Panc1 (cell line): ENCODE measurements at regions not wholly inside any gene's neighbourhood (a gene's known extent, or its start where the extent isn't known, plus 50 kb on each side); places are given as distances from the start of the nearest gene placed in this dataset.

Experiments
- ATAC-seq: fragments of 200-7000 bp; cut with Tn5 transposase; 2 replicates; pipeline ENCODE4 v1.9.1; 2020; ENCODE audit warnings: mild to moderate bottlenecking, moderate library complexity
- BruUV-seq: library from RNA; stranded (reverse); fragments of 400-500 nt; replicated peaks from 2 replicates; lab custom pipeline; 2021; lab: Mats Ljungman, UMichigan
- CTCF ChIA-PET: fragments of 300-600 bp; sonication (Branson Sonifier 250); formaldehyde crosslinking; loops from one replicate; lab custom pipeline; 2022; ENCODE audit warnings: antibody characterized with exemption; lab: Charles Lee
- POLR2A ChIA-PET: fragments of 300-600 bp; sonication (Branson Sonifier 250); formaldehyde crosslinking; loops from one replicate; lab custom pipeline; 2022; ENCODE audit warnings: antibody characterized with exemption; lab: Charles Lee
- DNase-seq: peaks from one replicate; pipeline ENCODE4 v3.0.0-alpha.2; 2010; ENCODE audit warnings: low read depth, low spot score
- H3K27ac ChIP-seq: 2 replicates; pipeline ENCODE4 v1.5.1; 2011; ENCODE audit warnings: mild to moderate bottlenecking, low read length, inconsistent platforms
- H3K27me3 ChIP-seq: fragments of 200-500 bp; sonication (Bioruptor generic); 2 replicates; pipeline ENCODE4 v1.6.0; 2014; ENCODE audit warnings: low read length, inconsistent platforms; ENCODE audit not compliant: control insufficient read depth, insufficient read depth
- H3K36me3 ChIP-seq: fragments of 200-500 bp; sonication (Bioruptor generic); 2 replicates; pipeline ENCODE4 v1.5.1; 2014; ENCODE audit warnings: inconsistent platforms, mild to moderate bottlenecking, low read length, moderate library complexity; ENCODE audit not compliant: control insufficient read depth, insufficient read depth
- H3K4me1 ChIP-seq: 2 replicates; pipeline ENCODE4 v1.5.1; 2011; ENCODE audit warnings: inconsistent platforms, mild to moderate bottlenecking, low read length, moderate library complexity; ENCODE audit not compliant: control insufficient read depth, insufficient read depth
- H3K4me3 ChIP-seq, 2 experiments: 2 replicates each; pipeline ENCODE4 v1.5.1; 2011 to 2012; ENCODE audit warnings: low read depth in 2 of 2, low read length in 2 of 2, mild to moderate bottlenecking in 2 of 2, inconsistent platforms in 1 of 2, moderate library complexity in 1 of 2
- H3K9me3 ChIP-seq: fragments of 200-500 bp; sonication (Bioruptor generic); 2 replicates; pipeline ENCODE4 v1.5.1; 2014; ENCODE audit warnings: low read depth, mild to moderate bottlenecking, inconsistent platforms, low read length, moderate library complexity; ENCODE audit not compliant: control insufficient read depth, insufficient read depth
- CTCF ChIP-seq: fragments of 450-650 bp; IDR thresholded peaks from 2 replicates; pipeline ENCODE4 v1.5.1; 2017; ENCODE audit warnings: mild to moderate bottlenecking
- POLR2AphosphoS5 ChIP-seq: IDR thresholded peaks from 2 replicates; pipeline ENCODE4 v1.6.1; 2012; ENCODE audit warnings: mild to moderate bottlenecking, low read depth, low read length, moderate library complexity
- SIN3A ChIP-seq: IDR thresholded peaks from 2 replicates; pipeline ENCODE4 v1.6.1; 2012; ENCODE audit warnings: low read depth, mild to moderate bottlenecking, low read length, moderate library complexity, borderline replicate concordance; ENCODE audit not compliant: insufficient read depth
- TCF7L2 ChIP-seq: IDR thresholded peaks from 2 replicates; pipeline ENCODE4 v1.6.1; 2011; ENCODE audit warnings: mild to moderate bottlenecking, low read depth, low read length, inconsistent platforms
- in situ Hi-C: cut with HindIII; loops from 2 replicates; pipeline ENCODE4 v1.10.0; 2016; ENCODE audit warnings: low sequenced_read_pairs, low pct_unique_long_range_greater_than_20kb
- intact Hi-C: fragments of 100-400 bp; cut with micrococcal nuclease; formaldehyde crosslinking; loops from one replicate; pipeline ENCODE4 v1.10.0; 2022; ENCODE audit not compliant: unreplicated experiment
- TF ChIP-seq, protein P1 (sequence below), 2 experiments: IDR thresholded peaks; 2 replicates each; pipeline ENCODE4 v1.6.1; 2011 to 2012; ENCODE audit warnings: low read depth in 2 of 2, control low read depth in 1 of 2, low read length in 1 of 2, mild to moderate bottlenecking in 1 of 2, moderate library complexity in 1 of 2; ENCODE audit not compliant: insufficient read depth in 1 of 2

DNA sequence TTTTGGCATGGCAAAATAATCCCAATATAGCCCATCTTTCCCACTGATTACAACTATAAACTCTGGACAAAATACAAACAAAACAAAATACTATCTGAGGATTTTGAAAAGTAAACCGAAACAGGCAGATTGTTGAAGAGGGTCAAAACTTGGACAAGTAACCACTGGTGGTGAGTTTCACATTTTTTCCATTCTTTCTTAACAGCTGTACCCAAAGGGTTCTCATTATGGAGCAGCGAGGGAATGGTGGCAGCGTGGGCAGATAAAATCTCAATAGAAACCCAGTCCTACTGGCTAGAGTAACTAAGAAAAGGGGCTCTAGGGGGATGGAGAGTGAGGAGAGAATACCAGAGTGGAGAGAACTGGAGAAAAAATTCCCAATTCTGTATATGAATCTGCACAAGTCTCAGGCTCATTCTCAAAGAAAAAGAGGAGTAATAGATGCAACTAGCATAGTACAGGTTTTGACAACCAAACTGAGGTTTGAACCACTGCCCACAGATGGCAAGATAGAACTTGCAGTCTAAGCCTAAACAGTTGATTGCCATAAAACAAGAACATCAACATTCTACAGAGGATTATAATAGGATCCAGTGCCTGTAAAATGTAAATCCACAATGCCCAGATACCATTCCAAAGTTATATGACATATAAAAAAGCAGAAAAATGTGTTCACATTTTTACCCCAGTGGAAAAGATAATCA, 284.5 kb downstream of the KCNRG start:
- ChIA-PET POLR2A (no interaction called here), CTCF (no interaction called here)
- DNase-seq (no peak), ATAC-seq (no peak)
- Histone ChIP-seq H3K27ac (no peak overlapping the region; the same call in 1 of the 2 replicates), H3K27me3 (no peaks in the 10 kb centered on the region), H3K9me3 (no peaks in the 10 kb centered on the region), H3K4me1 (no peaks in the 10 kb centered on the region), H3K4me3 (no peak overlapping the region), H3K36me3 (no peaks in the 10 kb centered on the region)
- in situ Hi-C loops = no loop called here
- intact Hi-C loops = no loop called here
- TF ChIP-seq TCF7L2 (no peak), SIN3A (no peak), POLR2AphosphoS5 (no peak)
- no TSS peak for BruUV-seq

DNA sequence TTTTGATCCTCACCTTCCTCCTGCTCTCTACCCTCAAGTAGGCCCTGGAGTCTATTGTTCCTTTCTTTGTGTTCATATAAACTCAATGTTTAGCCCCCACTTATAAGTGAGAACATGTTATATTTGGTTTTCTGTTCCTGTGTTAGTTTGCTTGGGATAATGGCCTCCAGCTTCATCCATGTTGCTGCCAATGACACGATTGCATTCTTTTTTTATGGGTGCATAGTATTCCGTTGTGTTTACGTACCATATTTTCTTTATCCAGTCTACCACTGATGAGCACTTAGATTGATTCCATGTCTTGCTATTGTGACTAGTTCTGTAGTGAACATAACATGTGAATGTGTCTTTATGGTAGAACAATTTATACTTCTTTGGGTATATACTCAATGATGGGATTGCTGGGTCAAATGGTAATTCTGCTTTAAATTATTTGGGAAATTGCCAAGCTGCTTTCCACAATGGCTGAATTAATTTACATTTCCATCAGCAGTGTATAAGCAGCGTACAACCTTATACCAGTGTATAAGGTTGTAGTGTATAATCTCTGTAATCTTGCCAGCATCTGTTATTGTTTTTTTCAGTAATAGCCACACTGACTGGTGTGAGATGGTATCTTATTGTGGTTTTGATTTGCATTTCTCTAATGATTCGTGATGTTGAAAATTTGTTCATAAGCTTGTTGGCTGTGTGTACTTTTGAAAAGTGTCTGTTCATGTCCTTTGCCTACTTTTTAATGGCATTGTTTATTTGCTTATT, 288.9 kb downstream of the KCNRG start:
- H3K9me3 ChIP-seq = no peaks in the 10 kb centered on the region
- ATAC-seq (no peak), DNase-seq (no peak)
- CTCF ChIA-PET = no interaction called here
- peaks cover 2% of the 10 kb centered on the region; the same call in 1 of the 2 replicates for H3K4me1 ChIP-seq
- H3K27ac ChIP-seq = no peak overlapping the region
- no peak overlapping the region for H3K4me3 ChIP-seq
- BruUV-seq = no TSS peak
- no peaks in the 10 kb centered on the region for H3K27me3 ChIP-seq
- POLR2A ChIA-PET = no interaction called here
- H3K36me3 ChIP-seq = no peaks in the 10 kb centered on the region
- intact Hi-C loops = no loop called here
- TF ChIP-seq SIN3A (no peak), POLR2AphosphoS5 (no peak), TCF7L2 (no peak), CTCF (no peak)
- TF ChIP-seq, protein P1, sequence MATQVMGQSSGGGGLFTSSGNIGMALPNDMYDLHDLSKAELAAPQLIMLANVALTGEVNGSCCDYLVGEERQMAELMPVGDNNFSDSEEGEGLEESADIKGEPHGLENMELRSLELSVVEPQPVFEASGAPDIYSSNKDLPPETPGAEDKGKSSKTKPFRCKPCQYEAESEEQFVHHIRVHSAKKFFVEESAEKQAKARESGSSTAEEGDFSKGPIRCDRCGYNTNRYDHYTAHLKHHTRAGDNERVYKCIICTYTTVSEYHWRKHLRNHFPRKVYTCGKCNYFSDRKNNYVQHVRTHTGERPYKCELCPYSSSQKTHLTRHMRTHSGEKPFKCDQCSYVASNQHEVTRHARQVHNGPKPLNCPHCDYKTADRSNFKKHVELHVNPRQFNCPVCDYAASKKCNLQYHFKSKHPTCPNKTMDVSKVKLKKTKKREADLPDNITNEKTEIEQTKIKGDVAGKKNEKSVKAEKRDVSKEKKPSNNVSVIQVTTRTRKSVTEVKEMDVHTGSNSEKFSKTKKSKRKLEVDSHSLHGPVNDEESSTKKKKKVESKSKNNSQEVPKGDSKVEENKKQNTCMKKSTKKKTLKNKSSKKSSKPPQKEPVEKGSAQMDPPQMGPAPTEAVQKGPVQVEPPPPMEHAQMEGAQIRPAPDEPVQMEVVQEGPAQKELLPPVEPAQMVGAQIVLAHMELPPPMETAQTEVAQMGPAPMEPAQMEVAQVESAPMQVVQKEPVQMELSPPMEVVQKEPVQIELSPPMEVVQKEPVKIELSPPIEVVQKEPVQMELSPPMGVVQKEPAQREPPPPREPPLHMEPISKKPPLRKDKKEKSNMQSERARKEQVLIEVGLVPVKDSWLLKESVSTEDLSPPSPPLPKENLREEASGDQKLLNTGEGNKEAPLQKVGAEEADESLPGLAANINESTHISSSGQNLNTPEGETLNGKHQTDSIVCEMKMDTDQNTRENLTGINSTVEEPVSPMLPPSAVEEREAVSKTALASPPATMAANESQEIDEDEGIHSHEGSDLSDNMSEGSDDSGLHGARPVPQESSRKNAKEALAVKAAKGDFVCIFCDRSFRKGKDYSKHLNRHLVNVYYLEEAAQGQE (IDR thresholded peaks at IDR 0.05; ENCODE audit: insufficient read depth in 1 of 2, low read depth in 2 of 2, low read length in 1 of 2) = no peak
- in situ Hi-C loops = no loop called here
